A673 (cell line): ENCODE measurements at regions not wholly inside any gene's neighbourhood (a gene's known extent, or its start where the extent isn't known, plus 50 kb on each side); places are given as distances from the start of the nearest gene placed in this dataset.

ENCODE experiments used
- BruUV-seq: library from RNA; stranded (reverse); fragments of 400-500 nt; replicated peaks from 2 replicates; lab custom pipeline; 2021; lab: Mats Ljungman, UMichigan
- CTCF ChIA-PET: fragments of 300-600 bp; sonication (Branson Sonifier 250); formaldehyde crosslinking; loops from one replicate; lab custom pipeline; 2022; ENCODE audit warnings: antibody characterized with exemption; lab: Charles Lee
- POLR2A ChIA-PET: fragments of 300-600 bp; sonication (Branson Sonifier 250); formaldehyde crosslinking; loops from one replicate; lab custom pipeline; 2022; ENCODE audit warnings: antibody characterized with exemption; ENCODE audit not compliant: low non-redundant PET; lab: Charles Lee
- DNase-seq: peaks from one replicate; pipeline ENCODE4 v3.0.0-alpha.2; 2015; ENCODE audit warnings: low spot score
- H3K27ac ChIP-seq: fragments of 200-600 bp; sonication (generic); 2 replicates; pipeline ENCODE4 v1.5.1; 2016; ENCODE audit warnings: mixed run types, low read depth, mild to moderate bottlenecking, mixed read lengths, antibody characterized with exemption, low read length; ENCODE audit not compliant: poor library complexity, severe bottlenecking
- H3K27me3 ChIP-seq: fragments of 200-600 bp; sonication (generic); replicated peaks from 2 replicates; pipeline ENCODE4 v1.6.1; 2017; ENCODE audit warnings: mixed run types, low read depth, mild to moderate bottlenecking, mixed read lengths, antibody characterized with exemption, low read length; ENCODE audit not compliant: insufficient read depth, poor library complexity
- H3K36me3 ChIP-seq: fragments of 200-600 bp; sonication (generic); 2 replicates; pipeline ENCODE4 v1.6.1; 2016; ENCODE audit warnings: mixed run types, mild to moderate bottlenecking, mixed read lengths, antibody characterized with exemption, low read length; ENCODE audit not compliant: insufficient read depth, poor library complexity, severe bottlenecking
- H3K4me1 ChIP-seq: fragments of 200-600 bp; sonication (generic); 2 replicates; pipeline ENCODE4 v1.6.1; 2017; ENCODE audit warnings: mixed run types, mild to moderate bottlenecking, mixed read lengths, antibody characterized with exemption, low read length; ENCODE audit not compliant: insufficient read depth, poor library complexity, severe bottlenecking
- H3K4me3 ChIP-seq: fragments of 200-600 bp; sonication (generic); 2 replicates; pipeline ENCODE4 v1.5.1; 2016; ENCODE audit warnings: low read depth, mixed run types, mild to moderate bottlenecking, mixed read lengths, low read length; ENCODE audit not compliant: poor library complexity, severe bottlenecking
- H3K9me3 ChIP-seq: fragments of 200-600 bp; sonication (generic); 2 replicates; pipeline ENCODE4 v1.6.1; 2016; ENCODE audit warnings: mixed run types, low read depth, mild to moderate bottlenecking, mixed read lengths, antibody characterized with exemption, low read length; ENCODE audit not compliant: poor library complexity, severe bottlenecking
- CTCF ChIP-seq: fragments of 300-800, 200-600 bp; sonication (generic); conservative IDR thresholded peaks from 2 replicates; pipeline ENCODE4 v1.5.1; 2017; ENCODE audit warnings: low read depth, mild to moderate bottlenecking, antibody characterized with exemption, low read length, moderate library complexity, mixed read lengths
- EZH2 ChIP-seq: fragments of 200-600 bp; sonication (generic); IDR thresholded peaks from 2 replicates; pipeline ENCODE4 v1.6.1; 2017; ENCODE audit warnings: borderline replicate concordance, low read depth, mild to moderate bottlenecking, mixed read lengths, antibody characterized with exemption, low read length; ENCODE audit not compliant: poor library complexity, severe bottlenecking
- intact Hi-C: fragments of 100-400 bp; cut with micrococcal nuclease; formaldehyde crosslinking; loops from one replicate; pipeline ENCODE4 v1.10.0; 2022; ENCODE audit not compliant: unreplicated experiment

- H3K36me3 ChIP-seq = no peaks in the 10 kb centered on the region
- no peak for TF ChIP-seq CTCF
- TF ChIP-seq EZH2 = no peak
- ChIA-PET POLR2A (no interaction called here), CTCF (no interaction called here)
- no peaks in the 10 kb centered on the region for H3K4me1 ChIP-seq
- no peaks in the 10 kb centered on the region for H3K27me3 ChIP-seq
- intact Hi-C loops = no loop called here
- no TSS peak for BruUV-seq
- H3K9me3 ChIP-seq = no peaks in the 10 kb centered on the region
- no peak overlapping the region for H3K27ac ChIP-seq
- DNase-seq = no peak
- H3K4me3 ChIP-seq = no peak overlapping the region
Measured at GRCh38 chr5:159786901-159787691, 129.2 kb upstream of the ADRA1B start.

- BruUV-seq = no TSS peak
- intact Hi-C loops = no loop called here
- no peaks in the 10 kb centered on the region for H3K27me3 ChIP-seq
- H3K27ac ChIP-seq = no peak overlapping the region
- no peaks in the 10 kb centered on the region for H3K36me3 ChIP-seq
- no peak for TF ChIP-seq EZH2
- no peak for TF ChIP-seq CTCF
- ChIA-PET CTCF (no interaction called here), POLR2A (no interaction called here)
- DNase-seq = no peak
- H3K4me3 ChIP-seq = no peak overlapping the region
- H3K9me3 ChIP-seq = no peaks in the 10 kb centered on the region
- no peaks in the 10 kb centered on the region for H3K4me1 ChIP-seq
Measured at GRCh38 chr5:159787837-159788236, 128.4 kb upstream of the ADRA1B start.

GRCh38 chr5:159788835-159789331 lies 127.4 kb upstream of the ADRA1B start:
- Histone ChIP-seq H3K4me1 (no peaks in the 10 kb centered on the region), H3K36me3 (no peaks in the 10 kb centered on the region), H3K9me3 (no peaks in the 10 kb centered on the region), H3K27me3 (no peaks in the 10 kb centered on the region), H3K27ac (no peak overlapping the region), H3K4me3 (no peak overlapping the region)
- no peak for TF ChIP-seq EZH2
- no peak for TF ChIP-seq CTCF
- ChIA-PET POLR2A (no interaction called here), CTCF (no interaction called here)
- intact Hi-C loops = no loop called here
- BruUV-seq = no TSS peak
- no peak for DNase-seq
